ENCODE measurements at regions not wholly inside any gene's neighbourhood (a gene's known extent, or its start where the extent isn't known, plus 50 kb on each side); places are given as distances from the start of the nearest gene placed in this dataset.

DNA sequence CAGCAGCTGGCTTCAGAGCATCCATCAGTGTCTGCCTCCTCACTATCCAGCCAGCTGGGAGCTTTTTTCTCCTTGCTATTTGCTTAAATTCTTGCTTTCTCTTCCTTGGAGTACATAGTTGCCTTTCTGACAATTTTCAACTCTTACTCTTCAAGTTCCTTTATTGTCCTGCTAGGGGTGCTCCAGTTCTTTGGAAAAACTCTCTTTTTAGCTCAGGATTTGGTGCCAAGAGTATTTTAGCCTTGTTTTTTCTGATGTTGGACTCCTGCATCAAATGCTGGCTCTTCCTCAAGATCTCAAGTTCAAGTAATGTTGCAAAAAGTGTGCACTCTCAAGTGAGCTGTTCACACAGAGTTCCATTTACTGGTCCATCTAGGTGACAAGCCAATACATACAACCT, 126.4 kb downstream of the KDR start:
- no peak for TF ChIP-seq RCOR1 (IDR thresholded peaks at IDR 0.05; ENCODE audit: low read length)
- TF ChIP-seq, protein P1, sequence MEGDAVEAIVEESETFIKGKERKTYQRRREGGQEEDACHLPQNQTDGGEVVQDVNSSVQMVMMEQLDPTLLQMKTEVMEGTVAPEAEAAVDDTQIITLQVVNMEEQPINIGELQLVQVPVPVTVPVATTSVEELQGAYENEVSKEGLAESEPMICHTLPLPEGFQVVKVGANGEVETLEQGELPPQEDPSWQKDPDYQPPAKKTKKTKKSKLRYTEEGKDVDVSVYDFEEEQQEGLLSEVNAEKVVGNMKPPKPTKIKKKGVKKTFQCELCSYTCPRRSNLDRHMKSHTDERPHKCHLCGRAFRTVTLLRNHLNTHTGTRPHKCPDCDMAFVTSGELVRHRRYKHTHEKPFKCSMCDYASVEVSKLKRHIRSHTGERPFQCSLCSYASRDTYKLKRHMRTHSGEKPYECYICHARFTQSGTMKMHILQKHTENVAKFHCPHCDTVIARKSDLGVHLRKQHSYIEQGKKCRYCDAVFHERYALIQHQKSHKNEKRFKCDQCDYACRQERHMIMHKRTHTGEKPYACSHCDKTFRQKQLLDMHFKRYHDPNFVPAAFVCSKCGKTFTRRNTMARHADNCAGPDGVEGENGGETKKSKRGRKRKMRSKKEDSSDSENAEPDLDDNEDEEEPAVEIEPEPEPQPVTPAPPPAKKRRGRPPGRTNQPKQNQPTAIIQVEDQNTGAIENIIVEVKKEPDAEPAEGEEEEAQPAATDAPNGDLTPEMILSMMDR (IDR thresholded peaks at IDR 0.05), result peak; percentile 40
- TF ChIP-seq EP300 (IDR thresholded peaks at IDR 0.05; ENCODE audit: borderline replicate concordance in 1 of 2, low read depth in 1 of 2, low read length in 1 of 2), result no peak
- no peak for TF ChIP-seq TCF12 (IDR thresholded peaks at IDR 0.05)
- TF ChIP-seq MXI1 (IDR thresholded peaks at IDR 0.05; ENCODE audit: low read depth, low read length), result no peak
- no peak for TF ChIP-seq NRF1 (IDR thresholded peaks at IDR 0.05; ENCODE audit: low read depth, low read length)
